GM23248 (cell line): ENCODE measurements at regions not wholly inside any gene's neighbourhood (a gene's known extent, or its start where the extent isn't known, plus 50 kb on each side); places are given as distances from the start of the nearest gene placed in this dataset.

ENCODE experiments used
- EZH2 ChIP-seq: fragments of 200-600 bp; sonication (generic); IDR thresholded peaks from 2 replicates; pipeline ENCODE4 v1.6.1; 2018; ENCODE audit warnings: antibody characterized with exemption, mild to moderate bottlenecking; ENCODE audit not compliant: insufficient read depth, poor library complexity, severe bottlenecking
- EZH2phosphoT487 ChIP-seq: fragments of 200-600 bp; sonication (generic); IDR thresholded peaks from 2 replicates; pipeline ENCODE4 v1.6.1; 2018; ENCODE audit warnings: antibody characterized with exemption, moderate library complexity, mild to moderate bottlenecking, low read depth; ENCODE audit not compliant: insufficient read depth

DNA sequence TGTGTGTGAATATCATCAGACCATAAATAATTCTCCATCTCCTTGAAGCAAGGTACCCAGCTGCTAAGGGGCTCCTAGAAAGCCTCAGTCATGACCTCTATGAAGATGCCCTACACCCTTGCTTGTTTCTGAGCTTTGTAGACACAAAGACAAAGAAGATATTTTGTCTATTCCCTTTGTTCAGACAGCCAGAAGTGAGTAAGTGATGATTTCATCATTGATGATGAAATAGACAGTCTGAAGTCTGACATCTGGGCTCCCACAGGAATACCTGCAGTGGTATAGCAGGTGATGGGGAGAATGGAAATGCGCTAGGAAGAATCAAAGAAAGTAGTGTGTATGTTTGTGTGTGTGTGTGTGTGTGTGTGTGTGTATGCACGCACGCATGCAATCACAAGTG lies 82.2 kb upstream of the DPT start:
- TF ChIP-seq EZH2 (no peak), EZH2phosphoT487 (no peak)
